Activated naive CD4-positive, alpha-beta T cell treated with anti-CD3 and anti-CD28 coated beads, Interleukin-2, amount 50 U/mL, for 16 hours (primary cell): ENCODE measurements at regions not wholly inside any gene's neighbourhood (a gene's known extent, or its start where the extent isn't known, plus 50 kb on each side); places are given as distances from the start of the nearest gene placed in this dataset.
"Not testable (repeated sequence)": the region's sequence is repeated elsewhere in the genome, so short reads cannot be mapped to it uniquely, and the experiment has no call there.

Experiments
- DNase-seq: peaks from one replicate; pipeline ENCODE4 v3.0.0-alpha.2; 2020

GRCh38 chr4:77308843-77309242, 151.8 kb downstream of the CCNG2 start:
- no peak for DNase-seq

- no peak for DNase-seq
These were observed 152.5 kb downstream of the CCNG2 start for GRCh38 chr4:77309496-77309895.

GRCh38 chr4:77310931-77311330, 153.9 kb downstream of the CCNG2 start:
- DNase-seq, result no peak

- DNase-seq, result no peak
These were observed 157.7 kb downstream of the CCNG2 start for GRCh38 chr4:77314697-77315096.

GRCh38 chr4:77327151-77327550, 170.1 kb downstream of the CCNG2 start:
- DNase-seq, result no peak

- DNase-seq, result no peak
These were observed 175.8 kb downstream of the CCNG2 start for GRCh38 chr4:77332696-77333270.

- DNase-seq, result no peak
These were observed 179.6 kb downstream of the CCNG2 start for GRCh38 chr4:77336411-77337142.

- no peak for DNase-seq
These were observed 185.3 kb downstream of the CCNG2 start for GRCh38 chr4:77342170-77342810.

GRCh38 chr4:77344001-77344400, 187.0 kb downstream of the CCNG2 start:
- DNase-seq, result no peak

- DNase-seq, result no peak
These were observed 187.8 kb downstream of the CCNG2 start for GRCh38 chr4:77344784-77345183.

GRCh38 chr4:77347351-77347966, 190.5 kb downstream of the CCNG2 start:
- no peak for DNase-seq

GRCh38 chr4:77348815-77349214, 191.8 kb downstream of the CCNG2 start:
- DNase-seq, result no peak

- DNase-seq, result no peak
These were observed 192.4 kb downstream of the CCNG2 start for GRCh38 chr4:77349364-77349763.

GRCh38 chr4:77349796-77350195, 192.8 kb downstream of the CCNG2 start:
- no peak for DNase-seq

GRCh38 chr4:77352192-77352591, 195.2 kb downstream of the CCNG2 start:
- DNase-seq, result no peak

- DNase-seq, result not testable (repeated sequence)
These were observed 196.8 kb downstream of the CCNG2 start for GRCh38 chr4:77353724-77354315.

GRCh38 chr4:77354550-77354949, 197.5 kb downstream of the CCNG2 start:
- DNase-seq, result no peak

GRCh38 chr4:77355731-77356130, 198.7 kb downstream of the CCNG2 start:
- no peak for DNase-seq

GRCh38 chr4:77358315-77358928, 201.4 kb downstream of the CCNG2 start:
- DNase-seq, result no peak

- DNase-seq, result no peak
These were observed 203.4 kb downstream of the CCNG2 start for GRCh38 chr4:77360451-77360850.

- DNase-seq, result not testable (repeated sequence)
These were observed 209.9 kb downstream of the CCNG2 start for GRCh38 chr4:77366876-77367275.

- DNase-seq, result no peak
These were observed 210.6 kb downstream of the CCNG2 start for GRCh38 chr4:77367638-77368037.

- DNase-seq, result no peak
These were observed 215.4 kb downstream of the CCNG2 start for GRCh38 chr4:77372375-77372774.
